Esophagus muscularis mucosa (tissue), 4 donors: ENCODE measurements at regions not wholly inside any gene's neighbourhood (a gene's known extent, or its start where the extent isn't known, plus 50 kb on each side); places are given as distances from the start of the nearest gene placed in this dataset.
"Not testable (repeated sequence)": the region's sequence is repeated elsewhere in the genome, so short reads cannot be mapped to it uniquely, and the experiment has no call there.

Experiments
- DNase-seq: peaks from one replicate; pipeline ENCODE4 v3.0.0-alpha.2; 2017; ENCODE audit errors: extremely low spot score
- H3K27ac ChIP-seq, 4 donors: fragments of 200-600 bp; sonication (generic); replicated peaks in 1 of 4; 1 replicate in 3 of 4; 2 replicates in 1 of 4; pipeline ENCODE4 v1.5.1; 2016 to 2019; ENCODE audit warnings: mild to moderate bottlenecking in 1 of 4
- H3K27me3 ChIP-seq, 4 donors: fragments of 200-600 bp; sonication (generic); one replicate each; pipeline versions ENCODE4 v1.5.1 to v1.6.0; 2016 to 2019
- H3K36me3 ChIP-seq, 4 donors: fragments of 200-600 bp; sonication (generic); one replicate each; pipeline ENCODE4 v1.5.1; 2016 to 2019
- H3K4me1 ChIP-seq, 4 donors: fragments of 200-600 bp; sonication (generic); one replicate each; pipeline ENCODE4 v1.5.1; 2016 to 2019
- H3K4me3 ChIP-seq, 4 donors: fragments of 200-600 bp; sonication (generic); 1 replicate in 2 of 4; 2 replicates in 2 of 4; pipeline ENCODE4 v1.5.1; 2016 to 2019; ENCODE audit warnings: mild to moderate bottlenecking in 4 of 4, moderate library complexity in 1 of 4
- H3K9me3 ChIP-seq, 4 donors: fragments of 200-600 bp; sonication (generic); 1 replicate in 3 of 4; 2 replicates in 1 of 4; pipeline ENCODE4 v1.5.1; 2016 to 2019
- CTCF ChIP-seq, 3 experiments: fragments of 200-600 bp in 2 of 3; fragments of 450-650 bp in 1 of 3; sonication (generic) in 2 of 3; IDR thresholded peaks; one replicate each; pipeline ENCODE4 v1.5.1; 2017 to 2019; ENCODE audit warnings: antibody characterized with exemption in 3 of 3, mild to moderate bottlenecking in 2 of 3, moderate library complexity in 1 of 3
- EP300 ChIP-seq: sonication (generic); formaldehyde crosslinking; IDR thresholded peaks from one replicate; pipeline ENCODE4 v1.6.1; 2017; ENCODE audit warnings: antibody characterized with exemption
- POLR2A ChIP-seq: fragments of 450-650 bp; IDR thresholded peaks from one replicate; pipeline ENCODE4 v1.6.1; 2017; ENCODE audit warnings: antibody characterized with exemption, moderate library complexity, mild to moderate bottlenecking, low read depth
- POLR2AphosphoS5 ChIP-seq, 2 donors: sonication (generic); formaldehyde crosslinking; IDR thresholded peaks; one replicate each; pipeline ENCODE4 v1.6.1; 2017; ENCODE audit warnings: antibody characterized with exemption in 2 of 2
- WGBS: methylation state at CpG from one replicate; pipeline ENCODE4 v1.1.5; 2018; 5-methylcytosine and 5-hydroxymethylcytosine counted together
- intact Hi-C: fragments of 100-400 bp; cut with DNase I; formaldehyde crosslinking; loops from one replicate; pipeline ENCODE4 v1.15.1; 2023

GRCh38 chr5:92665506-92665905, 915.5 kb downstream of the NR2F1-AS1 start:
- H3K4me1 ChIP-seq = no peaks in the 10 kb centered on the region
- H3K9me3 ChIP-seq = no peaks in the 10 kb centered on the region
- no peak overlapping the region for H3K27ac ChIP-seq
- intact Hi-C loops = no loop called here
- 72% methylated on average over 1 of the region's 1 CpG for WGBS
- no peak for DNase-seq
- H3K4me3 ChIP-seq = no peak overlapping the region
- no peaks in the 10 kb centered on the region for H3K36me3 ChIP-seq
- H3K27me3 ChIP-seq = no peaks in the 10 kb centered on the region
- TF ChIP-seq POLR2A = no peak
- TF ChIP-seq EP300 = no peak
- no peak for TF ChIP-seq POLR2AphosphoS5 (IDR thresholded peaks at IDR 0.05)
- no peak for TF ChIP-seq CTCF (IDR thresholded peaks at IDR 0.05)

- Histone ChIP-seq H3K27ac (no peak overlapping the region), H3K4me1 (no peaks in the 10 kb centered on the region), H3K9me3 (no peaks in the 10 kb centered on the region), H3K27me3 (no peaks in the 10 kb centered on the region), H3K36me3 (no peaks in the 10 kb centered on the region), H3K4me3 (no peak overlapping the region)
- TF ChIP-seq CTCF (IDR thresholded peaks at IDR 0.05) = no peak
- TF ChIP-seq EP300 = no peak
- TF ChIP-seq POLR2AphosphoS5 (IDR thresholded peaks at IDR 0.05) = no peak
- TF ChIP-seq POLR2A = no peak
- WGBS = 43% methylated on average over 3 of the region's 3 CpGs
- intact Hi-C loops = no loop called here
- DNase-seq = no peak
These were observed 918.3 kb downstream of the NR2F1-AS1 start for GRCh38 chr5:92662741-92663140.

GRCh38 chr5:92659246-92659645, 921.8 kb downstream of the NR2F1-AS1 start:
- H3K4me1 ChIP-seq = no peaks in the 10 kb centered on the region
- H3K9me3 ChIP-seq = no peaks in the 10 kb centered on the region
- no peak overlapping the region for H3K27ac ChIP-seq
- intact Hi-C loops = no loop called here
- H3K27me3 ChIP-seq = no peaks in the 10 kb centered on the region
- no peak overlapping the region for H3K4me3 ChIP-seq
- TF ChIP-seq POLR2AphosphoS5 (IDR thresholded peaks at IDR 0.05) = no peak
- no peak for TF ChIP-seq CTCF (IDR thresholded peaks at IDR 0.05)
- TF ChIP-seq EP300 = no peak
- no peak for TF ChIP-seq POLR2A
- H3K36me3 ChIP-seq = no peaks in the 10 kb centered on the region
- no peak for DNase-seq

GRCh38 chr5:92654601-92655000, 926.4 kb downstream of the NR2F1-AS1 start:
- H3K9me3 ChIP-seq, DNase-seq, H3K36me3 ChIP-seq, intact Hi-C loops, H3K27me3 ChIP-seq, H3K27ac ChIP-seq, H3K4me3 ChIP-seq, H3K4me1 ChIP-seq: not testable (repeated sequence)
- 90% methylated on average over 3 of the region's 3 CpGs for WGBS

GRCh38 chr5:92653730-92654461, 927.1 kb downstream of the NR2F1-AS1 start:
- no peaks in the 10 kb centered on the region for H3K4me1 ChIP-seq
- no peaks in the 10 kb centered on the region for H3K27me3 ChIP-seq
- intact Hi-C loops = no loop called here
- WGBS = 76% methylated on average over 2 of the region's 2 CpGs
- no peaks in the 10 kb centered on the region for H3K36me3 ChIP-seq
- no peaks in the 10 kb centered on the region for H3K9me3 ChIP-seq
- H3K27ac ChIP-seq = no peak overlapping the region
- TF ChIP-seq EP300 = no peak
- no peak for TF ChIP-seq POLR2A
- TF ChIP-seq CTCF (IDR thresholded peaks at IDR 0.05) = no peak
- TF ChIP-seq POLR2AphosphoS5 (IDR thresholded peaks at IDR 0.05) = no peak
- DNase-seq = no peak
- H3K4me3 ChIP-seq = no peak overlapping the region
